ENCODE measurements at regions not wholly inside any gene's neighbourhood (a gene's known extent, or its start where the extent isn't known, plus 50 kb on each side); places are given as distances from the start of the nearest gene placed in this dataset.

- DNase-seq, result no peak
- H3K4me3 ChIP-seq (ENCODE audit: low read length in 2 of 2), result no peak overlapping the region
- H3K9me3 ChIP-seq (ENCODE audit: control insufficient read depth, low read length), result no peaks in the 10 kb centered on the region
- 23 to 28% methylated on average over 4 of the region's 4 CpGs for WGBS, 2 donors
- peak; percentile 15 for ATAC-seq (ENCODE audit: low FRiP score)
- no peaks in the 10 kb centered on the region for H3K4me1 ChIP-seq (ENCODE audit: control insufficient read depth in 1 of 2, insufficient read depth in 2 of 2, low read length in 2 of 2)
- no peaks in the 10 kb centered on the region for H3K36me3 ChIP-seq (ENCODE audit: control insufficient read depth in 1 of 2, insufficient read depth in 2 of 2, low read length in 1 of 2)
- H3K27ac ChIP-seq (ENCODE audit: low read depth in 1 of 2, low read length in 2 of 2), result no peak overlapping the region
- H3K27me3 ChIP-seq (ENCODE audit: control insufficient read depth in 1 of 2, insufficient read depth in 2 of 2, low read length in 1 of 2), result no peaks in the 10 kb centered on the region
- intact Hi-C loops (cut with DNase I), result no loop called here
Measured at GRCh38 chr3:191959876-191960413, 499.0 kb downstream of the PYDC2 start.

GRCh38 chr3:191961022-191961421 is 500.1 kb downstream of the PYDC2 start:
- Histone ChIP-seq H3K9me3 (ENCODE audit: control insufficient read depth, low read length) (no peaks in the 10 kb centered on the region), H3K4me1 (ENCODE audit: control insufficient read depth in 1 of 2, insufficient read depth in 2 of 2, low read length in 2 of 2) (no peaks in the 10 kb centered on the region), H3K27me3 (ENCODE audit: control insufficient read depth in 1 of 2, insufficient read depth in 2 of 2, low read length in 1 of 2) (no peaks in the 10 kb centered on the region), H3K4me3 (ENCODE audit: low read length in 2 of 2) (no peak overlapping the region), H3K27ac (ENCODE audit: low read depth in 1 of 2, low read length in 2 of 2) (no peak overlapping the region), H3K36me3 (ENCODE audit: control insufficient read depth in 1 of 2, insufficient read depth in 2 of 2, low read length in 1 of 2) (no peaks in the 10 kb centered on the region)
- ATAC-seq (ENCODE audit: low FRiP score), result no peak
- intact Hi-C loops (cut with DNase I), result no loop called here
- WGBS, 2 donors, result 42 to 43% methylated on average over 5 of the region's 5 CpGs
- no peak for DNase-seq

- no peaks in the 10 kb centered on the region for H3K9me3 ChIP-seq (ENCODE audit: control insufficient read depth, low read length)
- intact Hi-C loops (cut with DNase I), result no loop called here
- no peaks in the 10 kb centered on the region for H3K4me1 ChIP-seq (ENCODE audit: control insufficient read depth in 1 of 2, insufficient read depth in 2 of 2, low read length in 2 of 2)
- H3K27me3 ChIP-seq (ENCODE audit: control insufficient read depth in 1 of 2, insufficient read depth in 2 of 2, low read length in 1 of 2), result no peaks in the 10 kb centered on the region
- ATAC-seq (ENCODE audit: low FRiP score) (no peak), DNase-seq (no peak)
- H3K27ac ChIP-seq (ENCODE audit: low read depth in 1 of 2, low read length in 2 of 2), result no peak overlapping the region
- H3K4me3 ChIP-seq (ENCODE audit: low read length in 2 of 2), result no peak overlapping the region
- no peaks in the 10 kb centered on the region for H3K36me3 ChIP-seq (ENCODE audit: control insufficient read depth in 1 of 2, insufficient read depth in 2 of 2, low read length in 1 of 2)
Measured at GRCh38 chr3:191961529-191961928, 500.6 kb downstream of the PYDC2 start.

- WGBS, 2 donors, result 17 to 25% methylated on average over 1 of the region's 1 CpG
- intact Hi-C loops (cut with DNase I), result no loop called here
Measured at GRCh38 chr3:191962324-191962723, 501.4 kb downstream of the PYDC2 start.

GRCh38 chr3:191963182-191963581 is 502.2 kb downstream of the PYDC2 start:
- Histone ChIP-seq H3K27ac (ENCODE audit: low read depth in 1 of 2, low read length in 2 of 2) (no peak overlapping the region), H3K9me3 (ENCODE audit: control insufficient read depth, low read length) (no peaks in the 10 kb centered on the region), H3K4me1 (ENCODE audit: control insufficient read depth in 1 of 2, insufficient read depth in 2 of 2, low read length in 2 of 2) (no peaks in the 10 kb centered on the region), H3K36me3 (ENCODE audit: control insufficient read depth in 1 of 2, insufficient read depth in 2 of 2, low read length in 1 of 2) (no peaks in the 10 kb centered on the region), H3K27me3 (ENCODE audit: control insufficient read depth in 1 of 2, insufficient read depth in 2 of 2, low read length in 1 of 2) (no peaks in the 10 kb centered on the region), H3K4me3 (ENCODE audit: low read length in 2 of 2) (no peak overlapping the region)
- intact Hi-C loops (cut with DNase I), result no loop called here
- ATAC-seq (ENCODE audit: low FRiP score) (no peak), DNase-seq (no peak)
- 69 to 73% methylated on average over 3 of the region's 3 CpGs for WGBS, 2 donors

More at GRCh38 chr3:191962324-191962723, 501.4 kb downstream of the PYDC2 start:
- DNase-seq, result no peak
- ATAC-seq (ENCODE audit: low FRiP score), result no peak
- Histone ChIP-seq H3K9me3 (ENCODE audit: control insufficient read depth, low read length) (no peaks in the 10 kb centered on the region), H3K4me1 (ENCODE audit: control insufficient read depth in 1 of 2, insufficient read depth in 2 of 2, low read length in 2 of 2) (no peaks in the 10 kb centered on the region), H3K27ac (ENCODE audit: low read depth in 1 of 2, low read length in 2 of 2) (no peak overlapping the region), H3K27me3 (ENCODE audit: control insufficient read depth in 1 of 2, insufficient read depth in 2 of 2, low read length in 1 of 2) (no peaks in the 10 kb centered on the region), H3K4me3 (ENCODE audit: low read length in 2 of 2) (no peak overlapping the region), H3K36me3 (ENCODE audit: control insufficient read depth in 1 of 2, insufficient read depth in 2 of 2, low read length in 1 of 2) (no peaks in the 10 kb centered on the region)

- Histone ChIP-seq H3K27ac (ENCODE audit: low read depth in 1 of 2, low read length in 2 of 2) (no peak overlapping the region), H3K36me3 (ENCODE audit: control insufficient read depth in 1 of 2, insufficient read depth in 2 of 2, low read length in 1 of 2) (no peaks in the 10 kb centered on the region), H3K4me3 (ENCODE audit: low read length in 2 of 2) (no peak overlapping the region), H3K27me3 (ENCODE audit: control insufficient read depth in 1 of 2, insufficient read depth in 2 of 2, low read length in 1 of 2) (no peaks in the 10 kb centered on the region), H3K9me3 (ENCODE audit: control insufficient read depth, low read length) (no peaks in the 10 kb centered on the region), H3K4me1 (ENCODE audit: control insufficient read depth in 1 of 2, insufficient read depth in 2 of 2, low read length in 2 of 2) (no peaks in the 10 kb centered on the region)
- intact Hi-C loops (cut with DNase I), result no loop called here
- WGBS, 2 donors, result 50 to 60% methylated on average over 3 of the region's 3 CpGs
- ATAC-seq (ENCODE audit: low FRiP score), result no peak
- DNase-seq, result no peak
Measured at GRCh38 chr3:191966556-191966955, 505.6 kb downstream of the PYDC2 start.

GRCh38 chr3:191968299-191968698 is 507.3 kb downstream of the PYDC2 start:
- no peaks in the 10 kb centered on the region for H3K4me1 ChIP-seq (ENCODE audit: control insufficient read depth in 1 of 2, insufficient read depth in 2 of 2, low read length in 2 of 2)
- intact Hi-C loops (cut with DNase I), result no loop called here
- no peaks in the 10 kb centered on the region for H3K9me3 ChIP-seq (ENCODE audit: control insufficient read depth, low read length)
- no peaks in the 10 kb centered on the region for H3K36me3 ChIP-seq (ENCODE audit: control insufficient read depth in 1 of 2, insufficient read depth in 2 of 2, low read length in 1 of 2)
- no peaks in the 10 kb centered on the region for H3K27me3 ChIP-seq (ENCODE audit: control insufficient read depth in 1 of 2, insufficient read depth in 2 of 2, low read length in 1 of 2)
- no peak overlapping the region for H3K27ac ChIP-seq (ENCODE audit: low read depth in 1 of 2, low read length in 2 of 2)
- ATAC-seq (ENCODE audit: low FRiP score) (no peak), DNase-seq (no peak)
- 49 to 86% methylated on average over 3 of the region's 3 CpGs for WGBS, 2 donors
- no peak overlapping the region for H3K4me3 ChIP-seq (ENCODE audit: low read length in 2 of 2)

- no peak overlapping the region for H3K4me3 ChIP-seq (ENCODE audit: low read length in 2 of 2)
- peak; percentile 51 for ATAC-seq (ENCODE audit: low FRiP score)
- no peak overlapping the region for H3K27ac ChIP-seq (ENCODE audit: low read depth in 1 of 2, low read length in 2 of 2)
- H3K36me3 ChIP-seq (ENCODE audit: control insufficient read depth in 1 of 2, insufficient read depth in 2 of 2, low read length in 1 of 2), result no peaks in the 10 kb centered on the region
- intact Hi-C loops (cut with DNase I), result no loop called here
- 88 to 93% methylated on average over 8 of the region's 8 CpGs for WGBS, 2 donors
- no peaks in the 10 kb centered on the region for H3K9me3 ChIP-seq (ENCODE audit: control insufficient read depth, low read length)
- H3K27me3 ChIP-seq (ENCODE audit: control insufficient read depth in 1 of 2, insufficient read depth in 2 of 2, low read length in 1 of 2), result no peaks in the 10 kb centered on the region
- no peaks in the 10 kb centered on the region for H3K4me1 ChIP-seq (ENCODE audit: control insufficient read depth in 1 of 2, insufficient read depth in 2 of 2, low read length in 2 of 2)
- DNase-seq, result no peak
Measured at GRCh38 chr3:191972714-191973398, 511.9 kb downstream of the PYDC2 start.

GRCh38 chr3:191973820-191974219 is 512.9 kb downstream of the PYDC2 start:
- intact Hi-C loops (cut with DNase I), result no loop called here
- H3K9me3 ChIP-seq (ENCODE audit: control insufficient read depth, low read length), result no peaks in the 10 kb centered on the region
- DNase-seq, result no peak
- H3K36me3 ChIP-seq (ENCODE audit: control insufficient read depth in 1 of 2, insufficient read depth in 2 of 2, low read length in 1 of 2), result no peaks in the 10 kb centered on the region
- ATAC-seq (ENCODE audit: low FRiP score), result peak; percentile 13
- H3K4me3 ChIP-seq (ENCODE audit: low read length in 2 of 2), result no peak overlapping the region
- H3K27me3 ChIP-seq (ENCODE audit: control insufficient read depth in 1 of 2, insufficient read depth in 2 of 2, low read length in 1 of 2), result no peaks in the 10 kb centered on the region
- no peak overlapping the region for H3K27ac ChIP-seq (ENCODE audit: low read depth in 1 of 2, low read length in 2 of 2)
- WGBS, 2 donors, result 63 to 83% methylated on average over 6 of the region's 6 CpGs
- no peaks in the 10 kb centered on the region for H3K4me1 ChIP-seq (ENCODE audit: control insufficient read depth in 1 of 2, insufficient read depth in 2 of 2, low read length in 2 of 2)

Data from aorta (tissue), 5 donors.